Inferior parietal cortex (tissue), 1 donor: ENCODE measurements at regions not wholly inside any gene's neighbourhood (a gene's known extent, or its start where the extent isn't known, plus 50 kb on each side); places are given as distances from the start of the nearest gene placed in this dataset.

Source experiments
- DNase-seq: peaks from one replicate; pipeline ENCODE4 v3.0.0-alpha.2; 2016; ENCODE audit errors: extremely low spot score

- no peak for DNase-seq
Measured at GRCh38 chr20:40738976-40739375, 49.9 kb upstream of the MAFB start.

GRCh38 chr20:40739841-40740240 is 50.8 kb upstream of the MAFB start:
- no peak for DNase-seq

- peak; percentile 36 for DNase-seq
Measured at GRCh38 chr20:40741507-40742106, 52.6 kb upstream of the MAFB start.

GRCh38 chr20:40743141-40743775 is 54.2 kb upstream of the MAFB start:
- DNase-seq, result no peak

- DNase-seq, result no peak
Measured at GRCh38 chr20:40744072-40744817, 55.2 kb upstream of the MAFB start.

GRCh38 chr20:40744818-40745175 is 55.8 kb upstream of the MAFB start:
- no peak for DNase-seq

- DNase-seq, result no peak
Measured at GRCh38 chr20:40746251-40746650, 57.2 kb upstream of the MAFB start.

GRCh38 chr20:40748182-40748581 is 59.1 kb upstream of the MAFB start:
- no peak for DNase-seq

- DNase-seq, result no peak
Measured at GRCh38 chr20:40749985-40750506, 61.0 kb upstream of the MAFB start.

GRCh38 chr20:40750541-40751035 is 61.6 kb upstream of the MAFB start:
- no peak for DNase-seq

GRCh38 chr20:40753472-40753871 is 64.4 kb upstream of the MAFB start:
- no peak for DNase-seq

GRCh38 chr20:40754339-40754943 is 65.4 kb upstream of the MAFB start:
- no peak for DNase-seq

GRCh38 chr20:40757087-40757486 is 68.1 kb upstream of the MAFB start:
- no peak for DNase-seq

GRCh38 chr20:40758790-40759189 is 69.8 kb upstream of the MAFB start:
- no peak for DNase-seq

GRCh38 chr20:40760399-40760798 is 71.4 kb upstream of the MAFB start:
- DNase-seq, result no peak

GRCh38 chr20:40763646-40764295 is 74.7 kb upstream of the MAFB start:
- DNase-seq, result peak; percentile 46

- no peak for DNase-seq
Measured at GRCh38 chr20:40765814-40766480, 76.9 kb upstream of the MAFB start.

GRCh38 chr20:40766790-40767614 is 78.0 kb upstream of the MAFB start:
- no peak for DNase-seq

- no peak for DNase-seq
Measured at GRCh38 chr20:40767615-40767924, 78.5 kb upstream of the MAFB start.

GRCh38 chr20:40768105-40768504 is 79.1 kb upstream of the MAFB start:
- DNase-seq, result no peak
